SU-DHL-6 (cell line): ENCODE measurements at regions not wholly inside any gene's neighbourhood (a gene's known extent, or its start where the extent isn't known, plus 50 kb on each side); places are given as distances from the start of the nearest gene placed in this dataset.

Experiments
- EZH2phosphoT487 ChIP-seq: fragments of 200-600 bp; sonication (generic), shearing (Covaris generic); conservative IDR thresholded peaks from 2 replicates; pipeline ENCODE4 v1.6.1; 2018; ENCODE audit warnings: mild to moderate bottlenecking, antibody characterized with exemption, low read length, moderate library complexity, mixed read lengths
- TF ChIP-seq, protein P1 (sequence below): fragments of 200-600 bp; sonication (generic); IDR thresholded peaks from one replicate; pipeline ENCODE4 v1.5.1; 2017; ENCODE audit warnings: antibody characterized with exemption, mild to moderate bottlenecking, low read length, moderate library complexity; ENCODE audit not compliant: insufficient read depth, poor library complexity, severe bottlenecking

DNA sequence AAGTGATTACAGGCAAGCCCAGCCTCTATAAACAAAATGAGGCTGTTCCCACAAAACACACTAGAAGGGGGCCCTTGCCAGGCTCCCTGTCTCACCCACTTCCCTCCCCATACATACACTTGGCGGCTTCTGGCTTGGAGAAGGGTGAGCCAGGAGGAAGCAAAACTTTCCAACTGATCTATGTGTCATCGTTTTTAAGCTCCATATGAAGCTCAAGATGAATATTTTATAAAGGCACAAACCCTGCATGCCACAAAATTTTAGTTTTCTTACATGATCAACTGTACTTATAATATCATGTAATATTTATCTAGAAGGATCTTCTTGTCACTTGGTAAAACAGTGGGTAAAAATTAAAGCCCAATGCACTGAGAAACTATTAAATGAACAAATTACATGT is 80.8 kb upstream of the TJP1 start:
- TF ChIP-seq, protein P1, sequence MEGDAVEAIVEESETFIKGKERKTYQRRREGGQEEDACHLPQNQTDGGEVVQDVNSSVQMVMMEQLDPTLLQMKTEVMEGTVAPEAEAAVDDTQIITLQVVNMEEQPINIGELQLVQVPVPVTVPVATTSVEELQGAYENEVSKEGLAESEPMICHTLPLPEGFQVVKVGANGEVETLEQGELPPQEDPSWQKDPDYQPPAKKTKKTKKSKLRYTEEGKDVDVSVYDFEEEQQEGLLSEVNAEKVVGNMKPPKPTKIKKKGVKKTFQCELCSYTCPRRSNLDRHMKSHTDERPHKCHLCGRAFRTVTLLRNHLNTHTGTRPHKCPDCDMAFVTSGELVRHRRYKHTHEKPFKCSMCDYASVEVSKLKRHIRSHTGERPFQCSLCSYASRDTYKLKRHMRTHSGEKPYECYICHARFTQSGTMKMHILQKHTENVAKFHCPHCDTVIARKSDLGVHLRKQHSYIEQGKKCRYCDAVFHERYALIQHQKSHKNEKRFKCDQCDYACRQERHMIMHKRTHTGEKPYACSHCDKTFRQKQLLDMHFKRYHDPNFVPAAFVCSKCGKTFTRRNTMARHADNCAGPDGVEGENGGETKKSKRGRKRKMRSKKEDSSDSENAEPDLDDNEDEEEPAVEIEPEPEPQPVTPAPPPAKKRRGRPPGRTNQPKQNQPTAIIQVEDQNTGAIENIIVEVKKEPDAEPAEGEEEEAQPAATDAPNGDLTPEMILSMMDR: no peak
- TF ChIP-seq EZH2phosphoT487: no peak
